ENCODE measurements at regions not wholly inside any gene's neighbourhood (a gene's known extent, or its start where the extent isn't known, plus 50 kb on each side); places are given as distances from the start of the nearest gene placed in this dataset.

- Mint-ChIP-seq H3K4me3 (no peak overlapping the region), H3K4me1 (no peaks in the 10 kb centered on the region), H3K9me3 (no peaks in the 10 kb centered on the region), H3K36me3 (no peaks in the 10 kb centered on the region), H3K27ac (no peak overlapping the region), H3K27me3 (ENCODE audit: low read depth) (no peaks in the 10 kb centered on the region)
- TF ChIP-seq CTCF (IDR thresholded peaks at IDR 0.05; ENCODE audit: unreplicated experiment): no peak
- no peak for DNase-seq (ENCODE audit: low spot score in 2 of 2, unreplicated experiment in 2 of 2)
Measured at GRCh38 chr10:85362401-85362800, 1004.2 kb downstream of the GRID1 start.

- Mint-ChIP-seq H3K36me3 (no peaks in the 10 kb centered on the region), H3K27me3 (ENCODE audit: low read depth) (peaks cover 23% of the 10 kb centered on the region), H3K27ac (no peak overlapping the region), H3K4me3 (no peak overlapping the region), H3K4me1 (no peaks in the 10 kb centered on the region), H3K9me3 (no peaks in the 10 kb centered on the region)
- no peak for DNase-seq (ENCODE audit: low spot score in 2 of 2, unreplicated experiment in 2 of 2)
- no peak for TF ChIP-seq CTCF (IDR thresholded peaks at IDR 0.05; ENCODE audit: unreplicated experiment)
Measured at GRCh38 chr10:85377029-85377806, 989.4 kb downstream of the GRID1 start.

- TF ChIP-seq CTCF (IDR thresholded peaks at IDR 0.05; ENCODE audit: unreplicated experiment): no peak
- Mint-ChIP-seq H3K27me3 (ENCODE audit: low read depth) (peaks cover 21% of the 10 kb centered on the region), H3K4me1 (no peaks in the 10 kb centered on the region), H3K9me3 (no peaks in the 10 kb centered on the region), H3K36me3 (no peaks in the 10 kb centered on the region), H3K27ac (no peak overlapping the region), H3K4me3 (no peak overlapping the region)
- DNase-seq (ENCODE audit: low spot score in 2 of 2, unreplicated experiment in 2 of 2): no peak
Measured at GRCh38 chr10:85379338-85379737, 987.3 kb downstream of the GRID1 start.

GRCh38 chr10:85400981-85401695 lies 965.5 kb downstream of the GRID1 start:
- no peak for TF ChIP-seq CTCF (IDR thresholded peaks at IDR 0.05; ENCODE audit: unreplicated experiment)
- Mint-ChIP-seq H3K9me3 (peaks cover 4% of the 10 kb centered on the region), H3K4me1 (no peaks in the 10 kb centered on the region), H3K4me3 (no peak overlapping the region), H3K27me3 (ENCODE audit: low read depth) (peaks cover 2% of the 10 kb centered on the region), H3K27ac (no peak overlapping the region), H3K36me3 (no peaks in the 10 kb centered on the region)
- no peak for DNase-seq (ENCODE audit: low spot score in 2 of 2, unreplicated experiment in 2 of 2)

GRCh38 chr10:85402541-85402940 lies 964.1 kb downstream of the GRID1 start:
- H3K27me3 Mint-ChIP-seq (ENCODE audit: low read depth): peaks cover 2% of the 10 kb centered on the region
- H3K4me1 Mint-ChIP-seq: no peaks in the 10 kb centered on the region
- no peak overlapping the region for H3K4me3 Mint-ChIP-seq
- DNase-seq (ENCODE audit: low spot score in 2 of 2, unreplicated experiment in 2 of 2): no peak
- H3K36me3 Mint-ChIP-seq: no peaks in the 10 kb centered on the region
- H3K27ac Mint-ChIP-seq: no peak overlapping the region
- no peak for TF ChIP-seq CTCF (IDR thresholded peaks at IDR 0.05; ENCODE audit: unreplicated experiment)
- H3K9me3 Mint-ChIP-seq: peaks cover 4% of the 10 kb centered on the region

All from mesothelial cell of epicardium (in vitro differentiated cells).